ENCODE measurements at regions not wholly inside any gene's neighbourhood (a gene's known extent, or its start where the extent isn't known, plus 50 kb on each side); places are given as distances from the start of the nearest gene placed in this dataset.

- no peaks in the 10 kb centered on the region for H3K9me3 Mint-ChIP-seq
- H2BK20ac ChIP-seq (ENCODE audit: low read depth, low read length, poor library complexity, severe bottlenecking), result no peak overlapping the region
Observed at GRCh38 chr6:15775741-15776140, 112.9 kb upstream of the DTNBP1 start.

More at GRCh38 chr6:15775741-15776140, 112.9 kb upstream of the DTNBP1 start:
- H2AK5ac ChIP-seq (ENCODE audit: insufficient read length, low read length), result no peak overlapping the region
- H2AFZ ChIP-seq (ENCODE audit: low read length), result no peak overlapping the region
- no peak overlapping the region for H3K4ac ChIP-seq (ENCODE audit: low read depth, low read length)
- H3K56ac ChIP-seq (ENCODE audit: insufficient read length, low read depth, low read length), result no peak overlapping the region
- H3T11ph ChIP-seq (ENCODE audit: low read length), result no peak overlapping the region
- H3K4me3 Mint-ChIP-seq, result no peak overlapping the region
- H4K20me1 ChIP-seq (ENCODE audit: control insufficient read depth, insufficient read depth, insufficient read length), result no peaks in the 10 kb centered on the region
- no peak overlapping the region for H2BK120ac ChIP-seq (ENCODE audit: low read depth, low read length, poor library complexity, severe bottlenecking)
- H2BK5ac ChIP-seq (ENCODE audit: insufficient read length, low read length), result no peak overlapping the region
- no peaks in the 10 kb centered on the region for H3K27me3 ChIP-seq (ENCODE audit: insufficient read depth, low read length)
- H4K8ac ChIP-seq (replicated peaks; ENCODE audit: insufficient read length, low read depth, low read length), result no peak overlapping the region
- TF ChIP-seq, protein P1, sequence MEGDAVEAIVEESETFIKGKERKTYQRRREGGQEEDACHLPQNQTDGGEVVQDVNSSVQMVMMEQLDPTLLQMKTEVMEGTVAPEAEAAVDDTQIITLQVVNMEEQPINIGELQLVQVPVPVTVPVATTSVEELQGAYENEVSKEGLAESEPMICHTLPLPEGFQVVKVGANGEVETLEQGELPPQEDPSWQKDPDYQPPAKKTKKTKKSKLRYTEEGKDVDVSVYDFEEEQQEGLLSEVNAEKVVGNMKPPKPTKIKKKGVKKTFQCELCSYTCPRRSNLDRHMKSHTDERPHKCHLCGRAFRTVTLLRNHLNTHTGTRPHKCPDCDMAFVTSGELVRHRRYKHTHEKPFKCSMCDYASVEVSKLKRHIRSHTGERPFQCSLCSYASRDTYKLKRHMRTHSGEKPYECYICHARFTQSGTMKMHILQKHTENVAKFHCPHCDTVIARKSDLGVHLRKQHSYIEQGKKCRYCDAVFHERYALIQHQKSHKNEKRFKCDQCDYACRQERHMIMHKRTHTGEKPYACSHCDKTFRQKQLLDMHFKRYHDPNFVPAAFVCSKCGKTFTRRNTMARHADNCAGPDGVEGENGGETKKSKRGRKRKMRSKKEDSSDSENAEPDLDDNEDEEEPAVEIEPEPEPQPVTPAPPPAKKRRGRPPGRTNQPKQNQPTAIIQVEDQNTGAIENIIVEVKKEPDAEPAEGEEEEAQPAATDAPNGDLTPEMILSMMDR (conservative IDR thresholded peaks at IDR 0.05), result no peak
- no peak overlapping the region for H3K18ac ChIP-seq (ENCODE audit: insufficient read length, low read depth, low read length)
- H3K23ac ChIP-seq (ENCODE audit: insufficient read length, low read depth, low read length), result no peak overlapping the region
- DNase-seq, result no peak
- H3K9me3 ChIP-seq (ENCODE audit: control insufficient read depth, low read depth, low read length), result no peaks in the 10 kb centered on the region
- no peaks in the 10 kb centered on the region for H3K36me3 Mint-ChIP-seq (ENCODE audit: insufficient read depth in 1 of 3, low read depth in 3 of 3)
- H3K4me2 ChIP-seq (ENCODE audit: insufficient read depth, insufficient read length, low read length), result no peak overlapping the region
- no peak overlapping the region for H2BK12ac ChIP-seq (ENCODE audit: insufficient read length, low read depth, low read length)
- no peak overlapping the region for H3K27ac Mint-ChIP-seq
- H3K27me3 Mint-ChIP-seq (ENCODE audit: low read depth), result peaks cover 8% of the 10 kb centered on the region
- WGBS (ENCODE audit: extremely low coverage, insufficient read length, low lambda C conversion rate), result no CpG with 5 or more reads among the region's 5 CpGs
- no peak overlapping the region for H3K14ac ChIP-seq (ENCODE audit: insufficient read depth, low read length)
- H3K79me1 ChIP-seq (ENCODE audit: insufficient read depth, low read depth, low read length, poor library complexity, severe bottlenecking), result no peaks in the 10 kb centered on the region
- peaks cover 4 to 9% of the 10 kb centered on the region in 2 experiments; a peak in 3 of 4 replicates for H3K4me1 Mint-ChIP-seq
- H2BK15ac ChIP-seq (ENCODE audit: low read depth, low read length), result no peak overlapping the region
- no peak overlapping the region for H3K27ac ChIP-seq (ENCODE audit: insufficient read length, low read depth, low read length)
- no peaks in the 10 kb centered on the region for H3K23me2 ChIP-seq (ENCODE audit: insufficient read length, low read depth, low read length, poor library complexity, severe bottlenecking)
- peaks cover 4% of the 10 kb centered on the region; the same call in 1 of the 2 replicates for H3K4me1 ChIP-seq (ENCODE audit: insufficient read depth, low read length)
- no peaks in the 10 kb centered on the region for H3K79me2 ChIP-seq (ENCODE audit: insufficient read depth, low read length)
- no peak overlapping the region for H4K5ac ChIP-seq (ENCODE audit: insufficient read length, low read depth, low read length)
- no peak overlapping the region for H3K9ac ChIP-seq (ENCODE audit: extremely low read depth, insufficient read length, low read length)
- H4K91ac ChIP-seq (ENCODE audit: insufficient read length, low read depth, low read length), result no peak overlapping the region
